ENCODE measurements at regions not wholly inside any gene's neighbourhood (a gene's known extent, or its start where the extent isn't known, plus 50 kb on each side); places are given as distances from the start of the nearest gene placed in this dataset.

- Histone ChIP-seq H3K36me3 (ENCODE audit: control insufficient read depth, insufficient read depth, low read length) (no peaks in the 10 kb centered on the region), H3K27me3 (ENCODE audit: control insufficient read depth in 2 of 2, insufficient read depth in 2 of 2, low read length in 2 of 2) (no peaks in the 10 kb centered on the region), H2AFZ (ENCODE audit: low read depth, low read length) (no peak overlapping the region), H3K27ac (ENCODE audit: extremely low read depth, low read depth, low read length) (no peak overlapping the region), H4K20me1 (replicated peaks; ENCODE audit: control insufficient read depth, insufficient read depth, low read length) (no peaks in the 10 kb centered on the region), H3K9me1 (ENCODE audit: control insufficient read depth, insufficient read depth, low read length) (no peaks in the 10 kb centered on the region), H3K79me2 (ENCODE audit: control insufficient read depth, insufficient read depth, low read length) (no peaks in the 10 kb centered on the region), H3K4me3 (no peak overlapping the region), H3K9ac (ENCODE audit: insufficient read depth in 1 of 2, low read depth in 2 of 2, low read length in 2 of 2) (no peak overlapping the region), H3K4me1 (replicated peaks in 1 of 2; ENCODE audit: control insufficient read depth in 2 of 2, insufficient read depth in 2 of 2, low read length in 2 of 2) (peaks cover 8 to 24% of the 10 kb centered on the region in 2 experiments; a peak in 4 of 5 replicates), H3K4me2 (ENCODE audit: insufficient read depth, low read length) (no peak overlapping the region), H3K9me3 (replicated peaks; ENCODE audit: control insufficient read depth, insufficient read depth, low read depth, low read length) (no peaks in the 10 kb centered on the region)
- WGBS (ENCODE audit: insufficient coverage, low coverage, missing lambda C conversion rate), result 47% methylated on average over 6 of the region's 6 CpGs
- DNase-seq (ENCODE audit: extremely low read depth in 1 of 4, low spot score in 3 of 4) (no peak), FAIRE-seq (no peak), ATAC-seq (no peak)
- TF ChIP-seq CHD1 (IDR thresholded peaks at IDR 0.05; ENCODE audit: low read length) (no peak), RFX7 (CRISPR knock-in tag; IDR thresholded peaks at IDR 0.05) (no peak), HNRNPUL1 (IDR thresholded peaks at IDR 0.05; ENCODE audit: low read length) (no peak), NKRF (IDR thresholded peaks at IDR 0.05; ENCODE audit: borderline replicate concordance) (no peak), GTF2B (IDR thresholded peaks at IDR 0.05; ENCODE audit: extremely low read depth, insufficient read length) (no peak), TCF7 (IDR thresholded peaks at IDR 0.05; ENCODE audit: borderline replicate concordance) (no peak), BMI1 (IDR thresholded peaks at IDR 0.05; ENCODE audit: low read length) (no peak), MCM2 (IDR thresholded peaks at IDR 0.05; ENCODE audit: low read depth) (no peak), ZKSCAN3 (CRISPR knock-in tag; IDR thresholded peaks at IDR 0.05) (no peak)
- no TSS peak for BruUV-seq (replicated peaks)
- POLR2A ChIA-PET, result no interaction called here
- intact Hi-C loops (cut with micrococcal nuclease), result no loop called here
- CTCF ChIA-PET (ENCODE audit: low intra/inter-chr PET ratio), result no interaction called here
- in situ Hi-C loops (cut with MboI), result no loop called here
Observed at GRCh38 chr2:118667964-118668363, 179.5 kb downstream of the EN1 start.

Measured in K562 (cell line).